ENCODE measurements at regions not wholly inside any gene's neighbourhood (a gene's known extent, or its start where the extent isn't known, plus 50 kb on each side); places are given as distances from the start of the nearest gene placed in this dataset.

GRCh38 chr10:78864761-78865537 is 203.8 kb upstream of the ZMIZ1 start:
- FAIRE-seq, result no peak
- DNase-seq (ENCODE audit: insufficient read length, low spot score), result no peak
- TF ChIP-seq POLR2A (IDR thresholded peaks at IDR 0.05; ENCODE audit: low read depth, low read length), result no peak

GRCh38 chr10:78865538-78865875 is 203.3 kb upstream of the ZMIZ1 start:
- FAIRE-seq (no peak), DNase-seq (ENCODE audit: insufficient read length, low spot score) (no peak)
- TF ChIP-seq POLR2A (IDR thresholded peaks at IDR 0.05; ENCODE audit: low read depth, low read length), result no peak

- FAIRE-seq, result no peak
- DNase-seq (ENCODE audit: insufficient read length, low spot score), result no peak
- TF ChIP-seq POLR2A (IDR thresholded peaks at IDR 0.05; ENCODE audit: low read depth, low read length), result no peak
Measured at GRCh38 chr10:78865931-78866717, 202.6 kb upstream of the ZMIZ1 start.

- DNase-seq (ENCODE audit: insufficient read length, low spot score) (no peak), FAIRE-seq (no peak)
- no peak for TF ChIP-seq POLR2A (IDR thresholded peaks at IDR 0.05; ENCODE audit: low read depth, low read length)
Measured at GRCh38 chr10:78866731-78867554, 201.8 kb upstream of the ZMIZ1 start.

GRCh38 chr10:78867555-78867939 is 201.2 kb upstream of the ZMIZ1 start:
- no peak for TF ChIP-seq POLR2A (IDR thresholded peaks at IDR 0.05; ENCODE audit: low read depth, low read length)
- FAIRE-seq, result no peak
- no peak for DNase-seq (ENCODE audit: insufficient read length, low spot score)

GRCh38 chr10:78868048-78868447 is 200.7 kb upstream of the ZMIZ1 start:
- FAIRE-seq, result no peak
- DNase-seq (ENCODE audit: insufficient read length, low spot score), result no peak
- TF ChIP-seq POLR2A (IDR thresholded peaks at IDR 0.05; ENCODE audit: low read depth, low read length), result no peak

- DNase-seq (ENCODE audit: insufficient read length, low spot score) (no peak), FAIRE-seq (no peak)
- no peak for TF ChIP-seq POLR2A (IDR thresholded peaks at IDR 0.05; ENCODE audit: low read depth, low read length)
Measured at GRCh38 chr10:78868456-78868855, 200.3 kb upstream of the ZMIZ1 start.

- FAIRE-seq (no peak), DNase-seq (ENCODE audit: insufficient read length, low spot score) (no peak)
- TF ChIP-seq POLR2A (IDR thresholded peaks at IDR 0.05; ENCODE audit: low read depth, low read length), result no peak
Measured at GRCh38 chr10:78868861-78869260, 199.9 kb upstream of the ZMIZ1 start.

GRCh38 chr10:78869508-78870454 is 199.0 kb upstream of the ZMIZ1 start:
- no peak for TF ChIP-seq POLR2A (IDR thresholded peaks at IDR 0.05; ENCODE audit: low read depth, low read length)
- DNase-seq (ENCODE audit: insufficient read length, low spot score) (no peak), FAIRE-seq (no peak)

- no peak for TF ChIP-seq POLR2A (IDR thresholded peaks at IDR 0.05; ENCODE audit: low read depth, low read length)
- DNase-seq (ENCODE audit: insufficient read length, low spot score), result no peak
Measured at GRCh38 chr10:78870458-78870857, 198.3 kb upstream of the ZMIZ1 start.

GRCh38 chr10:78871796-78872195 is 197.0 kb upstream of the ZMIZ1 start:
- TF ChIP-seq POLR2A (IDR thresholded peaks at IDR 0.05; ENCODE audit: low read depth, low read length), result no peak
- FAIRE-seq (no peak), DNase-seq (ENCODE audit: insufficient read length, low spot score) (no peak)

More at GRCh38 chr10:78870458-78870857, 198.3 kb upstream of the ZMIZ1 start:
- FAIRE-seq, result no peak

GRCh38 chr10:78873413-78873812 is 195.4 kb upstream of the ZMIZ1 start:
- no peak for DNase-seq (ENCODE audit: insufficient read length, low spot score)
- no peak for TF ChIP-seq POLR2A (IDR thresholded peaks at IDR 0.05; ENCODE audit: low read depth, low read length)
- no peak for FAIRE-seq

- TF ChIP-seq POLR2A (IDR thresholded peaks at IDR 0.05; ENCODE audit: low read depth, low read length), result no peak
- no peak for FAIRE-seq
- no peak for DNase-seq (ENCODE audit: insufficient read length, low spot score)
Measured at GRCh38 chr10:78875331-78875877, 193.4 kb upstream of the ZMIZ1 start.

Data from H54 (cell line).